WTC11 (cell line): ENCODE measurements at regions not wholly inside any gene's neighbourhood (a gene's known extent, or its start where the extent isn't known, plus 50 kb on each side); places are given as distances from the start of the nearest gene placed in this dataset.

Experiments
- ATAC-seq: fragments of 200-7000 bp; cut with Tn5 transposase; 2 replicates; pipeline ENCODE4 v1.10.0; 2021; ENCODE audit warnings: mild to moderate bottlenecking, moderate library complexity
- CTCF ChIA-PET: fragments of 300-600 bp; sonication (Branson Sonifier 250); formaldehyde crosslinking; loops from one replicate; lab custom pipeline; 2021; ENCODE audit warnings: antibody characterized with exemption; lab: Charles Lee
- POLR2A ChIA-PET: fragments of 350-600 bp; sonication (Branson Sonifier 250); formaldehyde crosslinking; loops from one replicate; lab custom pipeline; 2021; ENCODE audit warnings: antibody characterized with exemption; lab: Charles Lee
- DNase-seq: peaks from one replicate; pipeline ENCODE4 v3.0.0; 2021; ENCODE audit warnings: low spot score
- H3K27ac Mint-ChIP-seq: 2 replicates; pipeline ENCODE4 v1.8.0; 2021; ENCODE audit warnings: mixed read lengths
- H3K27me3 Mint-ChIP-seq: 2 replicates; pipeline ENCODE4 v1.8.0; 2021; ENCODE audit warnings: low read depth, mild to moderate bottlenecking, moderate library complexity, mixed read lengths
- H3K36me3 Mint-ChIP-seq: 2 replicates; pipeline ENCODE4 v1.8.0; 2021; ENCODE audit warnings: mixed read lengths
- H3K4me1 Mint-ChIP-seq: 2 replicates; pipeline ENCODE4 v1.8.0; 2022; ENCODE audit warnings: mixed read lengths
- H3K4me3 Mint-ChIP-seq: 2 replicates; pipeline ENCODE4 v1.8.0; 2021; ENCODE audit warnings: mild to moderate bottlenecking, moderate library complexity, mixed read lengths
- H3K9me3 Mint-ChIP-seq: 2 replicates; pipeline ENCODE4 v1.8.0; 2021; ENCODE audit warnings: mixed read lengths
- CBFB ChIP-seq: sonication (generic); formaldehyde crosslinking; IDR thresholded peaks from 2 replicates; pipeline ENCODE4 v1.8.1; 2022; ENCODE audit warnings: mild to moderate bottlenecking, low read depth, missing genetic modification reagents
- E2F4 ChIP-seq: sonication (generic); formaldehyde crosslinking; IDR thresholded peaks from 2 replicates; pipeline ENCODE4 v1.8.1; 2022; ENCODE audit warnings: low read depth, mild to moderate bottlenecking, moderate library complexity, missing genetic modification reagents, borderline replicate concordance
- EMX1 ChIP-seq: fragments of 250-450 bp; sonication (Bioruptor Pico); IDR thresholded peaks from 2 replicates; pipeline ENCODE4 v1.8.0; 2021; ENCODE audit warnings: mild to moderate bottlenecking
- GRHL2 ChIP-seq: fragments of 250-450 bp; sonication (Bioruptor Pico); IDR thresholded peaks from 2 replicates; pipeline ENCODE4 v1.8.0; 2022; ENCODE audit warnings: mild to moderate bottlenecking, moderate library complexity; ENCODE audit not compliant: insufficient replicate concordance, severe bottlenecking
- JUN ChIP-seq: sonication (generic); formaldehyde crosslinking; IDR thresholded peaks from 2 replicates; pipeline ENCODE4 v1.8.0; 2023; ENCODE audit warnings: mild to moderate bottlenecking, missing genetic modification reagents
- MXD4 ChIP-seq: fragments of 250-450 bp; sonication (Bioruptor Pico); IDR thresholded peaks from 2 replicates; pipeline ENCODE4 v1.8.0; 2021; ENCODE audit warnings: mild to moderate bottlenecking, moderate library complexity, borderline replicate concordance
- NFE2L1 ChIP-seq: sonication (generic); formaldehyde crosslinking; IDR thresholded peaks from 2 replicates; pipeline ENCODE4 v1.8.1; 2023; ENCODE audit warnings: missing genetic modification reagents
- OVOL2 ChIP-seq: fragments of 250-450 bp; sonication (Bioruptor Pico); IDR thresholded peaks from 2 replicates; pipeline ENCODE4 v1.9.0; 2021; ENCODE audit warnings: mild to moderate bottlenecking, borderline replicate concordance
- PRDM15 ChIP-seq: sonication (generic); formaldehyde crosslinking; IDR thresholded peaks from 2 replicates; pipeline ENCODE4 v1.8.0; 2022; ENCODE audit warnings: missing genetic modification reagents
- TEAD1 ChIP-seq: sonication (generic); formaldehyde crosslinking; IDR thresholded peaks from 2 replicates; pipeline ENCODE4 v1.8.0; 2022; ENCODE audit warnings: mild to moderate bottlenecking, missing genetic modification reagents
- ZNF317 ChIP-seq: sonication (generic); formaldehyde crosslinking; IDR thresholded peaks from 2 replicates; pipeline ENCODE4 v1.8.1; 2023; ENCODE audit warnings: low read depth, mild to moderate bottlenecking, moderate library complexity, missing genetic modification reagents, borderline replicate concordance
- ZNF423 ChIP-seq: fragments of 250-450 bp; sonication (Bioruptor Pico); IDR thresholded peaks from 2 replicates; pipeline ENCODE4 v2.1.2; 2022; ENCODE audit warnings: mild to moderate bottlenecking, moderate library complexity
- TF ChIP-seq, protein P1 (sequence below): sonication (generic); formaldehyde crosslinking; conservative IDR thresholded peaks from 2 replicates; pipeline ENCODE4 v1.8.1; 2023; ENCODE audit warnings: mild to moderate bottlenecking, low read depth, missing genetic modification reagents, moderate library complexity
- TF ChIP-seq, protein P2 (sequence below): sonication (generic); formaldehyde crosslinking; conservative IDR thresholded peaks from 2 replicates; pipeline ENCODE4 v1.8.1; 2022; ENCODE audit warnings: mild to moderate bottlenecking, missing genetic modification reagents
- TF ChIP-seq, protein P3 (sequence below): fragments of 250-450 bp; sonication (Bioruptor Pico); IDR thresholded peaks from 2 replicates; pipeline ENCODE4 v1.8.0; 2021; ENCODE audit warnings: mild to moderate bottlenecking
- TF ChIP-seq, protein P4 (sequence below): sonication (generic); formaldehyde crosslinking; IDR thresholded peaks from 2 replicates; pipeline ENCODE4 v1.8.1; 2022; ENCODE audit warnings: mild to moderate bottlenecking, missing genetic modification reagents, moderate library complexity, borderline replicate concordance

DNA sequence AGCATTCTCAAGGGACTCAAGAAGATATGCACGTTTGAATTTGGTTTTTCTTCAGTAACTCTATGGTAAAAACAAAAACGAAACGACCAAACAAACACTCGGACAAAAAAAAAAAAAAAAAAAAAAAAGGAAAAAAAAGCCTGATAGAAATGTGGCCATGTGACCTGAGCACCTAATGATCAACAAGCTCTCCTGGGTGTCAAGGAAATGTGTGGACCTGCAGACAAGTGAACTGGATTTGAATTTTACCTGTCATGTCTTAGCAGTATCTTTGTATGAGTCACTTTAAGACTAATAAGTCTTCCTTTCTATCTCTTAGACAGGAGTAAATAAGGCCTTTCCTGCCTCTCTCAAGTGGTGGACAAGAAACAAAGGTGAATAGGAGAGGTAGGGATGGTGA is 190.6 kb upstream of the GRIA1 start (continued):
- no peak for TF ChIP-seq PRDM15 (CRISPR knock-in tag)
- TF ChIP-seq MXD4 (CRISPR knock-in tag) = no peak
- TF ChIP-seq OVOL2 = no peak
- TF ChIP-seq, protein P1, sequence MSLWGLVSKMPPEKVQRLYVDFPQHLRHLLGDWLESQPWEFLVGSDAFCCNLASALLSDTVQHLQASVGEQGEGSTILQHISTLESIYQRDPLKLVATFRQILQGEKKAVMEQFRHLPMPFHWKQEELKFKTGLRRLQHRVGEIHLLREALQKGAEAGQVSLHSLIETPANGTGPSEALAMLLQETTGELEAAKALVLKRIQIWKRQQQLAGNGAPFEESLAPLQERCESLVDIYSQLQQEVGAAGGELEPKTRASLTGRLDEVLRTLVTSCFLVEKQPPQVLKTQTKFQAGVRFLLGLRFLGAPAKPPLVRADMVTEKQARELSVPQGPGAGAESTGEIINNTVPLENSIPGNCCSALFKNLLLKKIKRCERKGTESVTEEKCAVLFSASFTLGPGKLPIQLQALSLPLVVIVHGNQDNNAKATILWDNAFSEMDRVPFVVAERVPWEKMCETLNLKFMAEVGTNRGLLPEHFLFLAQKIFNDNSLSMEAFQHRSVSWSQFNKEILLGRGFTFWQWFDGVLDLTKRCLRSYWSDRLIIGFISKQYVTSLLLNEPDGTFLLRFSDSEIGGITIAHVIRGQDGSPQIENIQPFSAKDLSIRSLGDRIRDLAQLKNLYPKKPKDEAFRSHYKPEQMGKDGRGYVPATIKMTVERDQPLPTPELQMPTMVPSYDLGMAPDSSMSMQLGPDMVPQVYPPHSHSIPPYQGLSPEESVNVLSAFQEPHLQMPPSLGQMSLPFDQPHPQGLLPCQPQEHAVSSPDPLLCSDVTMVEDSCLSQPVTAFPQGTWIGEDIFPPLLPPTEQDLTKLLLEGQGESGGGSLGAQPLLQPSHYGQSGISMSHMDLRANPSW (CRISPR knock-in tag) = no peak
- no peak for TF ChIP-seq ZNF423 (CRISPR knock-in tag)
- no peak for TF ChIP-seq E2F4
- no peak for TF ChIP-seq GRHL2 (CRISPR knock-in tag)
- TF ChIP-seq, protein P2, sequence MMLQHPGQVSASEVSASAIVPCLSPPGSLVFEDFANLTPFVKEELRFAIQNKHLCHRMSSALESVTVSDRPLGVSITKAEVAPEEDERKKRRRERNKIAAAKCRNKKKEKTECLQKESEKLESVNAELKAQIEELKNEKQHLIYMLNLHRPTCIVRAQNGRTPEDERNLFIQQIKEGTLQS (CRISPR knock-in tag) = no peak

- H3K27me3 Mint-ChIP-seq = peaks cover 3% of the 10 kb centered on the region; the same call in 1 of the 2 replicates
- TF ChIP-seq TEAD1 (no peak), NFE2L1 (no peak), ZNF317 (no peak), CBFB (no peak), E2F4 (no peak), EMX1 (no peak), JUN (CRISPR knock-in tag) (no peak)
- TF ChIP-seq, protein P3, sequence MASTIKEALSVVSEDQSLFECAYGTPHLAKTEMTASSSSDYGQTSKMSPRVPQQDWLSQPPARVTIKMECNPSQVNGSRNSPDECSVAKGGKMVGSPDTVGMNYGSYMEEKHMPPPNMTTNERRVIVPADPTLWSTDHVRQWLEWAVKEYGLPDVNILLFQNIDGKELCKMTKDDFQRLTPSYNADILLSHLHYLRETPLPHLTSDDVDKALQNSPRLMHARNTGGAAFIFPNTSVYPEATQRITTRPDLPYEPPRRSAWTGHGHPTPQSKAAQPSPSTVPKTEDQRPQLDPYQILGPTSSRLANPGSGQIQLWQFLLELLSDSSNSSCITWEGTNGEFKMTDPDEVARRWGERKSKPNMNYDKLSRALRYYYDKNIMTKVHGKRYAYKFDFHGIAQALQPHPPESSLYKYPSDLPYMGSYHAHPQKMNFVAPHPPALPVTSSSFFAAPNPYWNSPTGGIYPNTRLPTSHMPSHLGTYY (CRISPR knock-in tag) = no peak
- TF ChIP-seq, protein P4, sequence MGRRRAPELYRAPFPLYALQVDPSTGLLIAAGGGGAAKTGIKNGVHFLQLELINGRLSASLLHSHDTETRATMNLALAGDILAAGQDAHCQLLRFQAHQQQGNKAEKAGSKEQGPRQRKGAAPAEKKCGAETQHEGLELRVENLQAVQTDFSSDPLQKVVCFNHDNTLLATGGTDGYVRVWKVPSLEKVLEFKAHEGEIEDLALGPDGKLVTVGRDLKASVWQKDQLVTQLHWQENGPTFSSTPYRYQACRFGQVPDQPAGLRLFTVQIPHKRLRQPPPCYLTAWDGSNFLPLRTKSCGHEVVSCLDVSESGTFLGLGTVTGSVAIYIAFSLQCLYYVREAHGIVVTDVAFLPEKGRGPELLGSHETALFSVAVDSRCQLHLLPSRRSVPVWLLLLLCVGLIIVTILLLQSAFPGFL = no peak
- ChIA-PET CTCF (no interaction called here), POLR2A (no interaction called here)
- H3K4me1 Mint-ChIP-seq = no peaks in the 10 kb centered on the region
- no peak overlapping the region for H3K4me3 Mint-ChIP-seq
- DNase-seq (no peak), ATAC-seq (no peak)
- H3K36me3 Mint-ChIP-seq = peaks cover 17% of the 10 kb centered on the region
- H3K9me3 Mint-ChIP-seq = peaks cover 28% of the 10 kb centered on the region
- no peak overlapping the region for H3K27ac Mint-ChIP-seq
Observed at GRCh38 chr5:153308282-153308681, 182.2 kb upstream of the GRIA1 start.
